ENCODE measurements at regions not wholly inside any gene's neighbourhood (a gene's known extent, or its start where the extent isn't known, plus 50 kb on each side); places are given as distances from the start of the nearest gene placed in this dataset.
"Not testable (repeated sequence)": the region's sequence is repeated elsewhere in the genome, so short reads cannot be mapped to it uniquely, and the experiment has no call there.

- no peak for DNase-seq
Observed at GRCh38 chr5:53369681-53370080, 110.7 kb upstream of the FST start.

DNA sequence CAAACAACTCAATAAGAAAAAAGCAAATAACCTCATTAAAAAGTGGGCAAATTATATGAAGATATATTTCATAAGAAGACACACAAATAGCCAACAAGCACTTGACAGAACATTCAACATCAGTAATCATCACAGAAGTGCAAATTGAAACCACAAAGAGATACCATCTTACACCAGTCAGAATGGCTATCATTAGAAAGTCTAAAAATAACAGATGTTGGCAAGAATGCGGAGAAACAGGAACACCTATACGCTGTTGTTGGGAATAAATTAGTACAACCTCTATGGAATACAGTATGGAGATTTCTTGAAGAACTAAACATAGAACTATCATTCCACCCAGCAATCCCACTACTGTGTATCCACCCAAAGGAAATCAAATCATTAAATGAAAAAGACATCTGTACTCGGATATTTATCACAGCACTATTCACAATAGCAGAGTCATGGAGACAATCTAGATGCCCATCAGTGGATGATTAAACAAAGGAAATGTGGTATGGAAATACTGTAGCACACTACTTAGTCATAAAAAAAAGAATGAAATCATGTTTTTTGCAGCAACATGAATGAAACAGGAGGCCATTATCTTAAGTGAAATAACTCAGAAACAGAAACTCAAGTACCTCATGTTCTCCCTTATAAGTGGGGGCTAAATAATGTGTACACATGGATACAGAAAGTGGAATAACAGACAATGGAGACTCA, 106.8 kb upstream of the FST start:
- DNase-seq: no peak

DNA sequence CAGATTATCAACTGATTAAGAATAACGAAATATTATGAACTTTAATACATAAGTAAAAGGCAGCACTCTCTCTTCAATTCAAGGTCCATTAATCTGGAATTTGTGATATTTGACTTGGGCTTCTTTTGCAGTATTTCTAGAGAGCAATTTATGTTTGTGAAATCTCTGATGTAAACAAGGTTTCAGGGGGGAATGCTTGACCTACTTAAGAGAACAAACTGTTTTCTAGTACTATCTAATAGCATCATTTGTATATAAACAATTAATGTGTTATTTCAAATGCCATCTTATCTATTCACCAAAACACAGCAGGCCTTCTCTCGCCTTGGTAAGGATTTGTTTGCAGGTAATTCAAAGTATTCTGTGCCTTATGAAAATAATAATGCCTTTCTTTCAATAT, 103.6 kb upstream of the FST start:
- no peak for DNase-seq

DNA sequence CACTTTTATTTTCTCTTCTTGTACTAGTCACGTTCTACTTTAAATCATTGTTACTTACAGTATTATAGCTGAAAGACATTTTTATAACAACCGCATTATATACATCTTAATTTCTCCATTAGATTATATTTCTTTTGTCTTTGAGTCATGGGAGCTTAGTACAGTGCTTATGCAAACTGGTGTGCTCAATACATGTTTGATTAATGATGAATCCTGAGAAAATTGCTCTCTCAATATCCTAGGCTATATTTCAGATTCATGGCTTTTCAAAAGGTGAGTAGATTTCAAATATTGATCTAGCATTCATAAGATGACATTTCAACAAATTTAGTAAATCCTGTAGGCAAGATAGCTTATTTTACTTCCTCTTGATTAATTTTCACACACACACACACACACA, 102.2 kb upstream of the FST start:
- DNase-seq: no peak

- DNase-seq: no peak
Observed at GRCh38 chr5:53378590-53379247, 101.7 kb upstream of the FST start.

GRCh38 chr5:53386341-53386740, 94.1 kb upstream of the FST start:
- DNase-seq: no peak

DNA sequence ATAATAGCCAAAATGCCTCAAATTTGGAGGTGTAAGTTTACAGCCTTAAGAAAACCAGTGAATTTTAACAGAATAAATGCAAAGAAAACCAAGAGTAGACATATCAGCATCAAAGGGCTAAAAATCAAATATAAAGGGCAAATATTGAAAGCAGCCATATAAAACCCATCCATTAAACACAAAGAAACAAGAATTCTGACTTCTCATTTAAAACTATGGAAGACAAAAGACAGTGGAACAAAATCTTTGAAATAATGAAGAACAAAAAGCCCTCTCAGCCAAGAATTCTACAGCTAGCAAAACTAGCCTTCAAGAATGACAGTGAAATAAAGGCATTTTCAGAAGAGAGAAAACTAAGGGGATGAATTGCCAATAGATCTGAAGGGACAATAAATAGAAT, 91.3 kb upstream of the FST start:
- DNase-seq: no peak

DNA sequence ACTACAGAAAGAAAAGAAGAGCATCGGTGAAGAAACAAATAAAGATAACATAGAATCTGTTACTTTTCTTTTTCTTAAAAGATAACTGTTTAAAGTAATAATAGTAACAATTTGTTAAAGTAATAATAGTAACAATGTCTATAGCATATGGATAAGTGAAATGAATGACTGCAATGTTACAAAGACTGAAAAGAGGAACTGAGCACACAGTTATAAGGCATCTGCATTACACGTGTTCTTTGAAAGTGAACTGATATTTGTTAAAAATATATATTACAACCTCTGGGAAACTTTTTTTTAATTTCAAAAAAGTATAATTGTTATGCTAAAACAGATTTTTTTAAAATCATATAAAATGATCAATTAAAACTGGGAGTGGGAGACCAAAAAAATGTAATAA, 88.4 kb upstream of the FST start:
- no peak for DNase-seq

- no peak for DNase-seq
Observed at GRCh38 chr5:53394808-53395207, 85.6 kb upstream of the FST start.

- no peak for DNase-seq
Observed at GRCh38 chr5:53397141-53397757, 83.2 kb upstream of the FST start.

GRCh38 chr5:53397845-53398244, 82.6 kb upstream of the FST start:
- DNase-seq: no peak

- DNase-seq: no peak
Observed at GRCh38 chr5:53399926-53400697, 80.3 kb upstream of the FST start.

DNA sequence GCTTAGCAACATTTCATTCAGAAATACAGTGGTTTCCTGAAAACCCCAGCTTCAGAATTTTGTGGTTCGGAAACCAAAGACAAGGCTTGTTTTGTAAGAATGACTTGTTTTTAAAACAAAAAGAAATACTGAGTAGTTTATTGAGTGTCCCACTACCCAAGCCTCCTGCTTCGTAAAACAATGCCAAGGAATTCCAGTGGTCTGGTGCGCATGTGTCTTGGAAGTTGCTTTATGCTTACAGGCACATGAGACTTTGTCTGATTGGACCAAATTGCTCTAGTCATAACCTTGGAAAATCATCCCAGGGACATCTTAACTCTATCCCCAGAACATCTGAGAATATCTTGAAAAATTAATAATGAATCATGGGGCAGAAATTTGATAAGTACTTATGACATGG, 77.1 kb upstream of the FST start:
- no peak for DNase-seq

DNA sequence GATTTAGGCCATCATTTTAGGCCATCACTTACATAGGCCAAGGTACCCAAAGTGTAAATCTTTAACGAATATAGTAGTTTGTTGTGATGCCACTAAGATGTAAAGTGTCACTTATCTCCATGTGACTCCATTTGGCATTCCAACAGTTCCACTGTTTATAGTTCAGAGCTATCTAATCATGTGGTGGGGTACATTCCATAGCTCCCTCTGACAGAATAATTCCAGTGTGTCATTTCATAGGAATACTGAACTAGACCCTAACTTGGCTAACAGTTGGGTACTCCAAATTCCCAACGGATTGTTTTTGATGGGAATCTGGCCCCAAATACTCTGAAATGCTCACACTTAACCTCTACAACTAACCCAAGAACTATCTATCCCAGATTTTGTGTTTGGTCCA, 76.7 kb upstream of the FST start:
- no peak for DNase-seq

GRCh38 chr5:53405396-53405795, 75.0 kb upstream of the FST start:
- DNase-seq: no peak

GRCh38 chr5:53406630-53407316, 73.7 kb upstream of the FST start:
- peak; percentile 79 for DNase-seq

DNA sequence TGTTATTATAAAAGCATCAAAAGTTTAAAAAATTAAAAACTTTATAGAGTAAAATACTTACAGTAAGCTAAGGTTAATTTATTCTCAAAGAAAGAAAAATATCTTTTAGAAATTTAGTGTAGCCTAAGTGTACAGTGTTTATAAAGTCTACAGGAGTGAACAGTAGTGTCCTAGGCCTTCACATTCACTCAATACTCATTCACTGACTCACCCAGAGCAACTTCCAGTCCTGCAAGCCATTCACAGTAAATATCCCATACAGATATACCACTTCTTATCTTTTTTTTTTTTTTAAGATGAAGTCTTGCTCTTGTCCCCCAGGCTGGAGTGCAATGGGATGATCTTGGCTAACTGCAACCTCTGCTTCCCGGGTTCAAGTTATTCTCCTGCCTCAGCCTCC, 73.1 kb upstream of the FST start:
- DNase-seq: no peak

- DNase-seq: no peak
Observed at GRCh38 chr5:53411388-53411787, 69.0 kb upstream of the FST start.

DNA sequence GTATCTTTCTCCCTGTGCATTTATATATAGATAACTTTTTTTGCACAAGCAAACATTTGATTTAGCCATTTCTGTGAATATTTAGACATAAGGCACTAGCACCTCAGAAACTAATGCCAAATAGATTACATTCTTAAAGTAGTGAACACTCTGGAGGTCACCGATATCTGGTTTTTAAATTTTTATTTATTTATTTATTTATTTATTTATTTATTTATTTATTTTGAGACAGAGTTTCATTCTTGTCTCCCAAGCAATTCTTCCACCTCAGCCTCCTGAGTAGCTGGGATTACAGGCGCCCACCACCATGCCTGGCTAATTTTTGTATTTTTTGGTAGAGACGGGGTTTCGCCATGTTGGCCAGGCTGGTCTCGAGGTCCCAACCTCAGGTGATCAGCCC, 67.9 kb upstream of the FST start:
- not testable (repeated sequence) for DNase-seq

DNA sequence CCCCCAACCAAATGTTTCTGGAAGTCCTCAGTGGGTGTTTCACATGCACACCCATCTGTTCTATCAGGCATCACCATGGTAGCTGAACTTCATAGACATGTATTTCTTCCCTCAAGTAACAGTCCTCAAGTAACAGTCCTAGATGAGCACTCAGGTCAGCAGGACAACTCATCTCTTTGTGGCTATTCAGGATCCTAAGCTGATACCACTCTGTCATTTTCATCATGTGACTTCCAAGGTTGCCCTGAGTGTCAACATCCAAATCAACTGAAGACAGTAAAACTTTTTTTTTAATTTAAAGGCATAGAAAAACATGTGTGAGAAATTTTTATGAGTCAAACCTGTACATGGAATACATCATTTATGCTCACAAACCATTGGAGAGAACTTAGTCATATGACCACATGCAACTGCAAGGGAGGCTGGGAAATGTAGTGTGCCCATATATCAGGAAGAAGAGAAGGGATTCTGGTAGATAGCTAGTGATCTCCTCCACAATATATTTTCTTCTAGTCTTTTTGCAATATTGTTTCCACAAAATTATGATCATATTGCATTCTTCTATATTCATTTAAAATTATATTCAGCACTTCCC, 64.2 kb upstream of the FST start:
- no peak for DNase-seq

DNA sequence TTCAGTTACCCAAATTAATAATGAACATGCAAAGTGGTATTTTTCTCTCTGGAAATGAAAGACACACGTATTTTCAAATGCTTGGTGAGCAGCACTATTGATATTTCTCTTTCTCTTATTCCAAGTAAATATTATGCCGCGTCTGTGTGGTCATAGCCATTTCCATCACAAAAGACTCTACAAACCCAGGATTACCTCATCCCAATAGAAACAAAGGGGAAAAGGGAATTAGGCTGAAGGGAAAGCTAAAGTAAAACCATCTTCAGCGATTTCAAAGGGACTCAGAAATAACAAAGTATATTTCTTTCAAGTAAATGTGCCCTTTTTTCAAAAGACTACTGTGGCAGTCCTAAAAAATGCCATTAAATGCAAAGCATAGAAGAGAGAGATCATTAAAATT, 62.0 kb upstream of the FST start:
- DNase-seq: no peak

GRCh38 chr5:53418826-53419658, 61.4 kb upstream of the FST start:
- DNase-seq: peak; percentile 71
